Fibroblast of the aortic adventitia (primary cell): ENCODE measurements at regions not wholly inside any gene's neighbourhood (a gene's known extent, or its start where the extent isn't known, plus 50 kb on each side); places are given as distances from the start of the nearest gene placed in this dataset.

ENCODE experiments used
- DNase-seq: peaks from one replicate; pipeline ENCODE4 v3.0.0-alpha.2; 2010; ENCODE audit warnings: low read depth
- H3K4me3 ChIP-seq: 2 replicates; pipeline ENCODE4 v1.5.1; 2011; ENCODE audit warnings: low read depth, mild to moderate bottlenecking, control low read depth, low read length, moderate library complexity
- CTCF ChIP-seq: IDR thresholded peaks from 2 replicates; pipeline ENCODE4 v1.5.1; 2011; ENCODE audit warnings: mild to moderate bottlenecking, low read length, control low read depth, inconsistent platforms; ENCODE audit not compliant: insufficient read depth

GRCh38 chr1:5763696-5764370 lies 228.4 kb downstream of the NPHP4 start:
- no peak for DNase-seq
- no peak for TF ChIP-seq CTCF
- no peak overlapping the region for H3K4me3 ChIP-seq

- no peak overlapping the region for H3K4me3 ChIP-seq
- no peak for DNase-seq
- TF ChIP-seq CTCF: no peak
Observed at GRCh38 chr1:5758859-5759578, 233.2 kb downstream of the NPHP4 start.

GRCh38 chr1:5758000-5758858 lies 234.0 kb downstream of the NPHP4 start:
- no peak for DNase-seq

GRCh38 chr1:5757187-5757805 lies 234.9 kb downstream of the NPHP4 start:
- no peak overlapping the region for H3K4me3 ChIP-seq
- TF ChIP-seq CTCF: no peak
- no peak for DNase-seq

More at GRCh38 chr1:5758000-5758858, 234.0 kb downstream of the NPHP4 start:
- H3K4me3 ChIP-seq: no peak overlapping the region
- no peak for TF ChIP-seq CTCF

GRCh38 chr1:5756434-5757186 lies 235.6 kb downstream of the NPHP4 start:
- no peak overlapping the region for H3K4me3 ChIP-seq
- TF ChIP-seq CTCF: no peak
- DNase-seq: no peak
